NOMO-1 treated with DMSO at 0.1 percent for 48 hours (cell line): ENCODE measurements at regions not wholly inside any gene's neighbourhood (a gene's known extent, or its start where the extent isn't known, plus 50 kb on each side); places are given as distances from the start of the nearest gene placed in this dataset.
"Not testable (repeated sequence)": the region's sequence is repeated elsewhere in the genome, so short reads cannot be mapped to it uniquely, and the experiment has no call there.

Experiments
- DNase-seq: peaks from one replicate; lab custom pipeline; 2025; ENCODE audit not compliant: unreplicated experiment; lab: John Stamatoyannopoulos, UW

- no peak for DNase-seq
These were observed 80.5 kb downstream of the ZIC3 start for GRCh38 chrX:137646472-137646871.

GRCh38 chrX:137651647-137652046 is 85.7 kb downstream of the ZIC3 start:
- no peak for DNase-seq

GRCh38 chrX:137652086-137652485 is 86.2 kb downstream of the ZIC3 start:
- DNase-seq = no peak

GRCh38 chrX:137654481-137654880 is 88.6 kb downstream of the ZIC3 start:
- DNase-seq = no peak

- no peak for DNase-seq
These were observed 101.8 kb downstream of the ZIC3 start for GRCh38 chrX:137667776-137668175.

- no peak for DNase-seq
These were observed 118.7 kb downstream of the ZIC3 start for GRCh38 chrX:137684591-137684990.

- no peak for DNase-seq
These were observed 129.5 kb downstream of the ZIC3 start for GRCh38 chrX:137695417-137695816.

GRCh38 chrX:137707348-137707747 is 141.4 kb downstream of the ZIC3 start:
- no peak for DNase-seq

- no peak for DNase-seq
These were observed 176.9 kb downstream of the ZIC3 start for GRCh38 chrX:137742846-137743245.

GRCh38 chrX:137743414-137743813 is 177.5 kb downstream of the ZIC3 start:
- no peak for DNase-seq

GRCh38 chrX:137746289-137746688 is 180.4 kb downstream of the ZIC3 start:
- no peak for DNase-seq

- no peak for DNase-seq
These were observed 181.5 kb downstream of the ZIC3 start for GRCh38 chrX:137747244-137748043.

- DNase-seq = no peak
These were observed 182.9 kb downstream of the ZIC3 start for GRCh38 chrX:137748827-137749226.

GRCh38 chrX:137749246-137749645 is 183.3 kb downstream of the ZIC3 start:
- DNase-seq = no peak

GRCh38 chrX:137771537-137771936 is 205.6 kb downstream of the ZIC3 start:
- no peak for DNase-seq

GRCh38 chrX:137792214-137792613 is 226.3 kb downstream of the ZIC3 start:
- DNase-seq = no peak

GRCh38 chrX:137797926-137798325 is 232.0 kb downstream of the ZIC3 start:
- DNase-seq = not testable (repeated sequence)

- no peak for DNase-seq
These were observed 257.3 kb downstream of the ZIC3 start for GRCh38 chrX:137823257-137823656.

GRCh38 chrX:137847376-137847775 is 281.4 kb downstream of the ZIC3 start:
- no peak for DNase-seq

GRCh38 chrX:137848266-137848905 is 282.5 kb downstream of the ZIC3 start:
- no peak for DNase-seq

GRCh38 chrX:137852502-137852901 is 286.6 kb downstream of the ZIC3 start:
- no peak for DNase-seq

- no peak for DNase-seq
These were observed 289.6 kb downstream of the ZIC3 start for GRCh38 chrX:137855490-137855889.

- DNase-seq = no peak
These were observed 292.2 kb downstream of the ZIC3 start for GRCh38 chrX:137858106-137858505.
